Thoracic aorta (tissue), 2 donors: ENCODE measurements at regions not wholly inside any gene's neighbourhood (a gene's known extent, or its start where the extent isn't known, plus 50 kb on each side); places are given as distances from the start of the nearest gene placed in this dataset.

Experiments
- ATAC-seq: fragments of 150-250 bp; one replicate; pipeline ENCODE4 v1.8.0; 2017; ENCODE audit warnings: low read depth; ENCODE audit not compliant: insufficient number of reproducible peaks, low FRiP score
- DNase-seq: peaks from one replicate; pipeline ENCODE4 v3.0.0-alpha.2; 2020; ENCODE audit warnings: low spot score
- H3K27ac ChIP-seq, 2 donors: fragments of 200-600 bp; sonication (generic); 1 replicate in 1 of 2; 2 replicates in 1 of 2; pipeline ENCODE4 v1.5.1; 2016; ENCODE audit warnings: mild to moderate bottlenecking in 2 of 2, moderate library complexity in 2 of 2
- H3K27me3 ChIP-seq: fragments of 200-600 bp; sonication (generic); replicated peaks from 2 replicates; pipeline ENCODE4 v1.6.0; 2016; ENCODE audit warnings: mild to moderate bottlenecking; ENCODE audit not compliant: insufficient read depth
- H3K36me3 ChIP-seq: fragments of 200-600 bp; sonication (generic); one replicate; pipeline ENCODE4 v1.5.1; 2016
- H3K4me1 ChIP-seq, 2 donors: fragments of 200-600 bp; sonication (generic); 1 replicate in 1 of 2; 2 replicates in 1 of 2; pipeline versions ENCODE4 v1.5.1 to v1.6.0; 2016; ENCODE audit warnings: low read depth in 2 of 2, mild to moderate bottlenecking in 1 of 2; ENCODE audit not compliant: control insufficient read depth in 1 of 2
- H3K4me3 ChIP-seq: fragments of 200-600 bp; sonication (generic); 2 replicates; pipeline ENCODE4 v1.5.1; 2016; ENCODE audit warnings: mild to moderate bottlenecking
- H3K9me3 ChIP-seq: fragments of 200-600 bp; sonication (generic); 2 replicates; pipeline ENCODE4 v1.5.1; 2016
- TF ChIP-seq, protein P1 (sequence below): fragments of 200-600 bp; sonication (generic); IDR thresholded peaks from one replicate; pipeline ENCODE4 v1.5.1; 2019; ENCODE audit warnings: antibody characterized with exemption

DNA sequence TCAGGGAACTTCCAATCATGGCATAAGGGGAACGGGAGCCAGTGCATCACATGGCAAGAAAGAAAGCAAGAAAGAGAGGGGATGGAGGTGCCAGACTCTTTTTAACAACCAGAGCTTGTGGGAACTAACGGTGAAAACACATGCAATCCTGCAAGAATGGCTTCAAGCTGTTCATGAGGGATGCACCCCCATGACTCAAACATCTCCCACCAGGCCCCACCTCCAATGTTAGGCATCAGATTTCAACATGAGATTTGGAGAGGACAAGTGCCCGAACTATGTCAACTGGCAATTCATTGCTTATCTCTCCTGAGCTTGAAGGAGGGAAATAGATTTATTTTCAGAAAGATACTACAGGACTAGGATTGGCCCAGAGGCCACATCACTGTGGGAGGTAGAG is 270.0 kb downstream of the SLC4A3 start:
- TF ChIP-seq, protein P1, sequence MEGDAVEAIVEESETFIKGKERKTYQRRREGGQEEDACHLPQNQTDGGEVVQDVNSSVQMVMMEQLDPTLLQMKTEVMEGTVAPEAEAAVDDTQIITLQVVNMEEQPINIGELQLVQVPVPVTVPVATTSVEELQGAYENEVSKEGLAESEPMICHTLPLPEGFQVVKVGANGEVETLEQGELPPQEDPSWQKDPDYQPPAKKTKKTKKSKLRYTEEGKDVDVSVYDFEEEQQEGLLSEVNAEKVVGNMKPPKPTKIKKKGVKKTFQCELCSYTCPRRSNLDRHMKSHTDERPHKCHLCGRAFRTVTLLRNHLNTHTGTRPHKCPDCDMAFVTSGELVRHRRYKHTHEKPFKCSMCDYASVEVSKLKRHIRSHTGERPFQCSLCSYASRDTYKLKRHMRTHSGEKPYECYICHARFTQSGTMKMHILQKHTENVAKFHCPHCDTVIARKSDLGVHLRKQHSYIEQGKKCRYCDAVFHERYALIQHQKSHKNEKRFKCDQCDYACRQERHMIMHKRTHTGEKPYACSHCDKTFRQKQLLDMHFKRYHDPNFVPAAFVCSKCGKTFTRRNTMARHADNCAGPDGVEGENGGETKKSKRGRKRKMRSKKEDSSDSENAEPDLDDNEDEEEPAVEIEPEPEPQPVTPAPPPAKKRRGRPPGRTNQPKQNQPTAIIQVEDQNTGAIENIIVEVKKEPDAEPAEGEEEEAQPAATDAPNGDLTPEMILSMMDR, result no peak
- Histone ChIP-seq H3K27me3 (no peaks in the 10 kb centered on the region), H3K27ac (no peak overlapping the region), H3K4me1 (no peaks in the 10 kb centered on the region), H3K9me3 (no peaks in the 10 kb centered on the region), H3K36me3 (no peaks in the 10 kb centered on the region), H3K4me3 (no peak overlapping the region)
- ATAC-seq, result no peak
- DNase-seq, result no peak

DNA sequence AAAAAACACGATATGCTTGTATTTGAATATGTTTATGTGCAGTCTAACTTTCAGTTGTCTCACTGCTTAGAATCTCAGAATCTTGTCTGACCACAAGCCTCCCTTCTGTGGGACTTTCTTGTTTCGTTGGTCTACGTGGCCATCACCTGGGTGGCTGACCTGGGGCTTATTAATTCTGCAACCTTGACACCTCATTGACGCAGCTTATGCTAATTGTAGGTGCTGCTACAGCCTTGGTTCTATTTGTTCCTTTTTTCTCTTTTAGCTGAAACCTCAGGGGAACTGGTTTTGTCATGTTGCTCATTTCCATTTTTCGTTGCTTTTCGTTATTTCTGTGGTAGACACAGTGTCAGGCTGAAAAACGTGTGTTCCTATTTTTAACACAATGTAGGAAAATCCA is 273.7 kb downstream of the SLC4A3 start:
- Histone ChIP-seq H3K36me3 (no peaks in the 10 kb centered on the region), H3K9me3 (no peaks in the 10 kb centered on the region), H3K27ac (no peak overlapping the region), H3K27me3 (no peaks in the 10 kb centered on the region), H3K4me3 (no peak overlapping the region), H3K4me1 (no peaks in the 10 kb centered on the region)
- TF ChIP-seq, protein P1, result no peak
- ATAC-seq (no peak), DNase-seq (no peak)

DNA sequence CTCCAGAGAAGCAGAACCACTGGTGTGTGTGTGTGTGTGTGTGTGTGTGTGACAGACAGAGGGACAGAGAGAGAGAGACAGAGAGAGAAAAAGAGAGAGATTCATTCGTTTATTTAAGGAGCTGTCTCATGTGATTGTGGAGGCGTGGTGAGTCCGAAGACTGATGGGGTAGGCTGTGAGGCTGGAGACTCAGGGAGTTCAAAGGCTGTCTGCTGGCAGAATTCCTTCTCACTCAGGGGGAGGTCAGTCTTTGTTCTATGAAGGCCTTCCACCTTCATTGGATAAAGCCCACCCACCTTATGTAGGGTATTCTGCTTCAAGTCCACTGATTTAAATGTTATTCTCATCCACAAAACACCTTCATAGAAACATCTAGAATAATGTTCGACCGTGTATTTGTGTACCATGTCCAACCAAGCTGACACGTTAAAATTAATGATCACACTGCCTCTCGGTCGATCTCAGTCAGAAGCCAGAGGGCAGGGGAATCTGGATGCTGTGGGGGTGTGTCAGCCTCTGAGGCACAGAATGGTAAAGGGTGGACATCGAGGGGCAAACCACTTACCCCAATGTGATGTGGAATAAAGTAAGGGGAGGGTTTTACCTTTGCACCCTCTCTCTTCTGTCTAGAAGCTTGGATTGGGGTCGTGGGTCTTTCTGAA is 275.6 kb downstream of the SLC4A3 start:
- Histone ChIP-seq H3K4me1 (no peaks in the 10 kb centered on the region), H3K36me3 (no peaks in the 10 kb centered on the region), H3K27me3 (no peaks in the 10 kb centered on the region), H3K9me3 (no peaks in the 10 kb centered on the region), H3K27ac (no peak overlapping the region), H3K4me3 (no peak overlapping the region)
- DNase-seq, result no peak
- no peak for ATAC-seq
- TF ChIP-seq, protein P1, result no peak

DNA sequence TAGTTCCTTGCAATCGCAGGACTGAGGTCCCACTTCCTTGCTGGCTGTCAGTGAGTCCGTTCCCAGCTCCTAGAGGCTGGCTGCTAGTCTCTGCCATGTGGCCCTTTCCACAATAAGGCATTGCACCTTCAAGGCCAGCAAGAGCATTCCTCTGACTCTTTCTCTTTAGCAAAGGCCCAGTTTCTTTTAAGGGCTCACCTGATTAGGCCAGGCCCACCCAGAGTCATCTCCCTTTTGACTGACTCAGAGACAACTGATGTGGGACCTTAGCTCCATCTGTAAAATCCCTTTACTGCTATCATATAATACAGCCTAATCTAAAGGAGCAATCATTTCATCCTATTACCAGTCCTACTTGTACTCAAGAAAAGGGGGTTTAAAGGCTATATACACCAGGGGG is 278.2 kb downstream of the SLC4A3 start:
- no peaks in the 10 kb centered on the region for H3K36me3 ChIP-seq
- H3K9me3 ChIP-seq, result no peaks in the 10 kb centered on the region
- no peaks in the 10 kb centered on the region for H3K4me1 ChIP-seq
- DNase-seq (no peak), ATAC-seq (no peak)
- H3K27me3 ChIP-seq, result no peaks in the 10 kb centered on the region
- TF ChIP-seq, protein P1, result no peak
- H3K4me3 ChIP-seq, result no peak overlapping the region
- no peak overlapping the region for H3K27ac ChIP-seq

DNA sequence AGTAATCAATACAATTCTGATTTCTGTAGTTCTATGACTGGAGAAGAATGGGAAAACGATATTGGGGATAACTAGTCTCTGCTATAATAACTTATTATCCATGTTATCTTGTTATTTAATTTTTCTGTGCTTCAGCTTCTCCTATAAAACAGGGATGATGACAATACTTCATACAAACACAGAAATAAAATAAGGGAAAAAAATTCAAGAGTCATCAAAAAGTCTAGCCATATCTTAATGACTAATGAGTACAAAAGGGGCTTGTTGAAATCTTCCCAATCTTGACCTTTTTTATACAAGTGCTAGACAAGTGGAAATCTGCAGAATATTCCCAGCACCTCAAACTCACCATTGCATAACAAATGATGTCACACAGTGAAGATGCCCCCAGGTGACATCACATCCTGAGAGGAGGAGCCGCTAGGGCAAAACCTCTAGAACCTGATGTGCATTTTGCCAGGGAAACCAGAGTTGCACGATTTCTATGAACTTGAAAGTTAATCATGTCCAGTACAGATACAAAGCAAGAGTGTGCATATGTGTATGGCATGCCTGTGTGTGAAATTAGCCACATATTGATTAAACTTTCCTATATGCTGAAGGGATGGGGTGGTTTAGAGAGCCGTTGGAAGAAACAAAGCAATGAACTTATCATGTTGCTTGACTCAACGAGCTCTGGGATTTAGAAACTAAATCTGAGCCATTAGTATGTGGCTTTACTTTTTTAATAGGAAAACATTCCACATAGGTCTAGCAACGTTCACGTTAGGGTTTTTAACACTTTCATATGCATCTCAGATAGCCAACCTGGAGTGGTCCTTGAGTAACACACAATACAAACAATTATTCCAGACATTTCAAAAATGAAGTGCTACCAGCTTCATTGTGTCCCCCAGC is 278.9 kb downstream of the SLC4A3 start:
- DNase-seq, result no peak
- no peaks in the 10 kb centered on the region for H3K36me3 ChIP-seq
- no peak for ATAC-seq
- no peak overlapping the region for H3K27ac ChIP-seq
- H3K4me3 ChIP-seq, result no peak overlapping the region
- TF ChIP-seq, protein P1, result no peak
- no peaks in the 10 kb centered on the region for H3K27me3 ChIP-seq
- H3K9me3 ChIP-seq, result no peaks in the 10 kb centered on the region
- H3K4me1 ChIP-seq, result no peaks in the 10 kb centered on the region
